GM19035 (cell line): ENCODE measurements at regions not wholly inside any gene's neighbourhood (a gene's known extent, or its start where the extent isn't known, plus 50 kb on each side); places are given as distances from the start of the nearest gene placed in this dataset.
"Not testable (repeated sequence)": the region's sequence is repeated elsewhere in the genome, so short reads cannot be mapped to it uniquely, and the experiment has no call there.

Source experiments
- ATAC-seq: cut with Tn5 transposase; IDR thresholded peaks from one replicate; pipeline ENCODE4 v1.9.1; 2021; ENCODE audit not compliant: unreplicated experiment

- ATAC-seq = no peak
Measured at GRCh38 chr10:70987396-70988130, 99.2 kb upstream of the PCBD1 start.

- ATAC-seq = not testable (repeated sequence)
Measured at GRCh38 chr10:70990156-70990555, 101.8 kb upstream of the PCBD1 start.

- no peak for ATAC-seq
Measured at GRCh38 chr10:70990681-70991080, 102.3 kb upstream of the PCBD1 start.

GRCh38 chr10:70991140-70992124 lies 103.1 kb upstream of the PCBD1 start:
- ATAC-seq = no peak

- no peak for ATAC-seq
Measured at GRCh38 chr10:70992436-70992835, 104.1 kb upstream of the PCBD1 start.

GRCh38 chr10:70993051-70993450 lies 104.7 kb upstream of the PCBD1 start:
- ATAC-seq = no peak

GRCh38 chr10:70996549-70996948 lies 108.2 kb upstream of the PCBD1 start:
- no peak for ATAC-seq

- ATAC-seq = no peak
Measured at GRCh38 chr10:70997236-70997635, 108.9 kb upstream of the PCBD1 start.

GRCh38 chr10:70998086-70998485 lies 109.7 kb upstream of the PCBD1 start:
- no peak for ATAC-seq

- no peak for ATAC-seq
Measured at GRCh38 chr10:71001470-71001869, 113.1 kb upstream of the PCBD1 start.

GRCh38 chr10:71004176-71005075 lies 116.1 kb upstream of the PCBD1 start:
- no peak for ATAC-seq

- ATAC-seq = no peak
Measured at GRCh38 chr10:71005337-71006305, 117.3 kb upstream of the PCBD1 start.

GRCh38 chr10:71006506-71006905 lies 118.1 kb upstream of the PCBD1 start:
- ATAC-seq = no peak

- no peak for ATAC-seq
Measured at GRCh38 chr10:71007516-71007915, 119.2 kb upstream of the PCBD1 start.

GRCh38 chr10:71008150-71008549 lies 119.8 kb upstream of the PCBD1 start:
- ATAC-seq = no peak

GRCh38 chr10:71009126-71009525 lies 120.8 kb upstream of the PCBD1 start:
- ATAC-seq = no peak

GRCh38 chr10:71010730-71011129 lies 122.4 kb upstream of the PCBD1 start:
- no peak for ATAC-seq

- ATAC-seq = no peak
Measured at GRCh38 chr10:71011141-71011540, 122.8 kb upstream of the PCBD1 start.

GRCh38 chr10:71014021-71014805 lies 125.8 kb upstream of the PCBD1 start:
- no peak for ATAC-seq
